Tibial nerve (tissue), 4 donors: ENCODE measurements at regions not wholly inside any gene's neighbourhood (a gene's known extent, or its start where the extent isn't known, plus 50 kb on each side); places are given as distances from the start of the nearest gene placed in this dataset.

ENCODE experiments used
- CTCF ChIP-seq, 5 experiments: fragments of 200-600 bp in 3 of 5; fragments of 450-650 bp in 2 of 5; sonication (generic) in 3 of 5; IDR thresholded peaks; one replicate each; pipeline ENCODE4 v1.5.1; 2016 to 2019; ENCODE audit warnings: antibody characterized with exemption in 5 of 5, mild to moderate bottlenecking in 3 of 5, moderate library complexity in 2 of 5
- EP300 ChIP-seq, 2 donors: sonication (generic); formaldehyde crosslinking; IDR thresholded peaks; one replicate each; pipeline ENCODE4 v1.6.1; 2017; ENCODE audit warnings: antibody characterized with exemption in 2 of 2, mild to moderate bottlenecking in 1 of 2
- POLR2A ChIP-seq, 2 donors: fragments of 450-650 bp; IDR thresholded peaks; one replicate each; pipeline ENCODE4 v1.6.1; 2017; ENCODE audit warnings: antibody characterized with exemption in 2 of 2, mild to moderate bottlenecking in 2 of 2, moderate library complexity in 2 of 2

DNA sequence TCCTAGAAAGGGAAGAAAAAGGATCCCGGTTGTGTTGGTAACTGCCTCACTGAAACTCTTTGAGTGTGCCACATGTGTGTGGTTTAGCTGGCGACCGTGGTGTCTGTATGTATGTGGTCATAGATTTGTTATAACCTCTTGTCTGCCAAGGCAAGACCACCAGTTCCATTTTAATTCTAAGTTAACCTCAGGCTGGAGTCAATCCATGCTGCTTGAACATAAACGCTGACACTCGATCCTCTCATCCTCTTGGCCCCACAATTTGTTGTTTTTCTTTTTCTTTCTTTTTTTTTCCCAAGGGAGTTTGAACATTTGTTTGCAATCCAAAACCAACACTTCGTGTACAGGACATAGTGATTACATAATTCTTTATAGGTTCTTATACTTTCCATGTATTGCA, 318.9 kb upstream of the JAG1 start:
- no peak for TF ChIP-seq CTCF (IDR thresholded peaks at IDR 0.05)
- no peak for TF ChIP-seq POLR2A (IDR thresholded peaks at IDR 0.05)
- peak in 1 of 2 donors; percentile 12 for TF ChIP-seq EP300 (IDR thresholded peaks at IDR 0.05)
